Calu3 (cell line): ENCODE measurements at regions not wholly inside any gene's neighbourhood (a gene's known extent, or its start where the extent isn't known, plus 50 kb on each side); places are given as distances from the start of the nearest gene placed in this dataset.

ENCODE experiments used
- BruUV-seq: library from RNA; stranded (reverse); fragments of 400-500 nt; replicated peaks from 2 replicates; lab custom pipeline; 2021; lab: Mats Ljungman, UMichigan
- CTCF ChIA-PET: fragments of 300-600 bp; sonication (Branson Sonifier 250); formaldehyde crosslinking; loops from one replicate; lab custom pipeline; 2022; ENCODE audit warnings: antibody characterized with exemption; lab: Charles Lee
- DNase-seq: peaks from one replicate; pipeline ENCODE4 v3.0.0; 2022
- H3K27ac Mint-ChIP-seq: one replicate; pipeline ENCODE4 v1.8.0; 2022; ENCODE audit warnings: mixed read lengths; ENCODE audit not compliant: unreplicated experiment
- H3K27me3 Mint-ChIP-seq: one replicate; pipeline ENCODE4 v1.8.0; 2022; ENCODE audit warnings: mixed read lengths; ENCODE audit not compliant: unreplicated experiment
- H3K36me3 Mint-ChIP-seq: one replicate; pipeline ENCODE4 v1.8.0; 2022; ENCODE audit warnings: mild to moderate bottlenecking, moderate library complexity, mixed read lengths; ENCODE audit not compliant: insufficient read depth, unreplicated experiment
- H3K4me1 Mint-ChIP-seq: one replicate; pipeline ENCODE4 v1.8.0; 2022; ENCODE audit warnings: mild to moderate bottlenecking, low read depth, mixed read lengths; ENCODE audit not compliant: unreplicated experiment
- H3K4me3 Mint-ChIP-seq: one replicate; pipeline ENCODE4 v1.8.0; 2022; ENCODE audit warnings: mild to moderate bottlenecking, low read depth, moderate library complexity, mixed read lengths; ENCODE audit not compliant: unreplicated experiment
- H3K9me3 Mint-ChIP-seq: one replicate; pipeline ENCODE4 v1.8.0; 2022; ENCODE audit warnings: low read depth, mixed read lengths; ENCODE audit not compliant: unreplicated experiment
- intact Hi-C: fragments of 100-400 bp; cut with micrococcal nuclease; formaldehyde crosslinking; loops from one replicate; pipeline ENCODE4 v1.10.0; 2022; ENCODE audit not compliant: unreplicated experiment
- TF ChIP-seq, protein P1 (sequence below): fragments of 200-600 bp; IDR thresholded peaks from one replicate; pipeline ENCODE4 v1.8.0; 2022; ENCODE audit warnings: antibody characterized with exemption; ENCODE audit not compliant: unreplicated experiment

DNA sequence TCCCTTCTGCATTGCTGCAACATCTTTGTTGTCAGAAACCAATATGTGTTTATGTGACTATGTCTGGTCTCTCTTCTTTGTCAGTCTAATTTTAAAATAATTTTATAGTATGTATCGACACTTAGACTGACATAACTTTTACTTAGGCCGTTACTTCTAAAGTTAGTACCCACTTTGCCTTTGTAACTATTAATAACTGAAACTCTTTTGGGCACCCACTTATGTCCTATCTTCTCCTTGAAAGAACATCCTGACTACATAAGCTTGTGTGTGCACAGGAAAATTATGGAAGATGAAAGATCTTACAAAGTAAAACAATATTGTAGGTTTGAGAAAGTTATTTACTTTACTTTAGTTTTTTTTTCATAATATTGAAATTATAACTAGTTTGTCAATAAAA, 230.4 kb upstream of the CCDC179 start:
- no peak for DNase-seq
- TF ChIP-seq, protein P1, sequence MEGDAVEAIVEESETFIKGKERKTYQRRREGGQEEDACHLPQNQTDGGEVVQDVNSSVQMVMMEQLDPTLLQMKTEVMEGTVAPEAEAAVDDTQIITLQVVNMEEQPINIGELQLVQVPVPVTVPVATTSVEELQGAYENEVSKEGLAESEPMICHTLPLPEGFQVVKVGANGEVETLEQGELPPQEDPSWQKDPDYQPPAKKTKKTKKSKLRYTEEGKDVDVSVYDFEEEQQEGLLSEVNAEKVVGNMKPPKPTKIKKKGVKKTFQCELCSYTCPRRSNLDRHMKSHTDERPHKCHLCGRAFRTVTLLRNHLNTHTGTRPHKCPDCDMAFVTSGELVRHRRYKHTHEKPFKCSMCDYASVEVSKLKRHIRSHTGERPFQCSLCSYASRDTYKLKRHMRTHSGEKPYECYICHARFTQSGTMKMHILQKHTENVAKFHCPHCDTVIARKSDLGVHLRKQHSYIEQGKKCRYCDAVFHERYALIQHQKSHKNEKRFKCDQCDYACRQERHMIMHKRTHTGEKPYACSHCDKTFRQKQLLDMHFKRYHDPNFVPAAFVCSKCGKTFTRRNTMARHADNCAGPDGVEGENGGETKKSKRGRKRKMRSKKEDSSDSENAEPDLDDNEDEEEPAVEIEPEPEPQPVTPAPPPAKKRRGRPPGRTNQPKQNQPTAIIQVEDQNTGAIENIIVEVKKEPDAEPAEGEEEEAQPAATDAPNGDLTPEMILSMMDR, result no peak
- BruUV-seq, result no TSS peak
- CTCF ChIA-PET, result no interaction called here
- Mint-ChIP-seq H3K4me1 (no peaks in the 10 kb centered on the region), H3K27me3 (no peaks in the 10 kb centered on the region), H3K36me3 (no peaks in the 10 kb centered on the region), H3K27ac (no peak overlapping the region), H3K4me3 (no peak overlapping the region), H3K9me3 (no peaks in the 10 kb centered on the region)
- intact Hi-C loops, result no loop called here

DNA sequence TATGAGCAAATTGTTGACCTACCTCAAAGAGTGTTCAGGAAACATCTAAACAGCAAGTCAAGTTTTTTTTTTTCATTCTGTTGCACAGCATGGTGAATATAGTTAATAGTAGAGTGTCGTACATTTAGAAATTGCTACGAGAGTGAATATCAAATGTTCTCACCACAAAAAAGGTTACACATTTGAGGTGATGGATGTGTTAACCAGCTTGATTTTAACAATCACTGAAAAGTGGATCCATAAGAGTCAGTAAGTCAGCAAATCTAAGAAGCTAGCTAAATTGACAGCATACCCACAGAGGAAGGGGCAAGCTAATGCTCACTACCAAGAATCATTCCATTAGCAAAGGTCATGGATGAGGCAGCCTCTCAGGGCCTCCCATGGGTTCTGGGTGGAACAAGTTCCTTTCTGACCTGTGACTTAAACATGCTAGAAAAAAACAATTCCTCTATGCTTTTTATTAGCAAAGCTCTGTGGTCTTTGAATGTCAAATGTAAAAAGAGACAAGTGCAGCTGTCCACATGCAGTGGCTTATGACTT, 235.4 kb upstream of the CCDC179 start:
- H3K27ac Mint-ChIP-seq, result no peak overlapping the region
- intact Hi-C loops, result no loop called here
- H3K36me3 Mint-ChIP-seq, result no peaks in the 10 kb centered on the region
- no peaks in the 10 kb centered on the region for H3K9me3 Mint-ChIP-seq
- no peak overlapping the region for H3K4me3 Mint-ChIP-seq
- BruUV-seq, result no TSS peak
- CTCF ChIA-PET, result interaction anchor here (0.7 kb wide), 1 partner anchor 335 kb away, joined by 3 read pairs; no protein-coding TSS in a partner anchor
- TF ChIP-seq, protein P1, result no peak
- no peak for DNase-seq
- no peaks in the 10 kb centered on the region for H3K27me3 Mint-ChIP-seq
- no peaks in the 10 kb centered on the region for H3K4me1 Mint-ChIP-seq

DNA sequence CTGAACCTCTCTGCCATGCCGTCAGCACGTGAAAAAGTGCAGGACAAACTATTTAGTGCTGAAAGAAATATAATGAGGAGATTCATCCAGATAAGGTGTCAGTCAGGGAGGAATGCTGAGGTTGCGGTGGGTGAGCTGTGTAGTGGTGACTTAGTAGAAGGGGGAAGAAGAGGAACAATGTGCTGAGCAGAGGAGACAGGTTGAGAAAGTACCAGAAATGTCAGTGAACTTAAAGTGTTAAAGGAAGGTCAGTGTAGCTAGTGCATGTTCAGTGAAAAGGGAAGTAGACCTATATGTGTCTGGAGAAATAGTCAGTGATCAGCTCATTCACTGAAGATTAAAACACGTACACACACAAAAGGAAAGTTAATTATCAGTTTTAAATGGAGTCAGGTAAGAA, 237.6 kb upstream of the CCDC179 start:
- intact Hi-C loops, result no loop called here

DNA sequence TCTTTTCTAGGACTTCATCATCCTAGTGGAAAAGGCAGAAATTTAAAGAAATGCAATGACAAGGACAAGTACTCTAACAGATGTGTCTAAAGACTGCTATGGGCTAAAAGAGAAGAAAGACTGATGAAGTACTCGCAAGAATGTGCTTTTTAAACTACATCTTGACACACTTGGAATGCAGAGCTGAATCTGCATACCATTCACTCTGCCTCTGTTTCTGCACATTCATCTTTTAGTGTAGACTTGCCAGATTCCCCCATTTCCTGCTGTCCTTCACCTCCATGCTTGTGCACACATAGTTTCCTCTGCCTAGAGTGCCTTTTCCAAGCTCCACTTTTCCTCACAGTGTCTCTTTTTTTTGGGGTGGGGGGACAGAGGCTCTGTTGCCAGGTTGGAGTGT, 239.0 kb upstream of the CCDC179 start:
- no peak for DNase-seq
- no TSS peak for BruUV-seq
- Mint-ChIP-seq H3K27me3 (no peaks in the 10 kb centered on the region), H3K36me3 (no peaks in the 10 kb centered on the region), H3K4me3 (no peak overlapping the region), H3K4me1 (no peaks in the 10 kb centered on the region), H3K27ac (no peak overlapping the region), H3K9me3 (no peaks in the 10 kb centered on the region)
- intact Hi-C loops, result no loop called here
- CTCF ChIA-PET, result no interaction called here
- TF ChIP-seq, protein P1, result no peak

More for the DNA sequence above, 237.6 kb upstream of the CCDC179 start:
- Mint-ChIP-seq H3K4me3 (no peak overlapping the region), H3K4me1 (no peaks in the 10 kb centered on the region), H3K27me3 (no peaks in the 10 kb centered on the region), H3K9me3 (no peaks in the 10 kb centered on the region), H3K27ac (no peak overlapping the region), H3K36me3 (no peaks in the 10 kb centered on the region)
- CTCF ChIA-PET, result no interaction called here
- TF ChIP-seq, protein P1, result no peak
- no TSS peak for BruUV-seq
- no peak for DNase-seq
